Activated T-helper 17 cell treated with anti-CD3 and anti-CD28 coated beads, Interleukin-2, amount 50 U/mL, for 72 hours (primary cell): ENCODE measurements at regions not wholly inside any gene's neighbourhood (a gene's known extent, or its start where the extent isn't known, plus 50 kb on each side); places are given as distances from the start of the nearest gene placed in this dataset.
"Not testable (repeated sequence)": the region's sequence is repeated elsewhere in the genome, so short reads cannot be mapped to it uniquely, and the experiment has no call there.

Source experiments
- ATAC-seq: fragments of 150-1000 bp; cut with Tn5 transposase; replicated peaks from 2 replicates; pipeline ENCODE4 v1.10.0; 2021; ENCODE audit warnings: mild to moderate bottlenecking, moderate library complexity
- H3K27ac Mint-ChIP-seq: one replicate; pipeline ENCODE4 v1.8.0; 2022; ENCODE audit warnings: mixed read lengths
- H3K27me3 Mint-ChIP-seq: one replicate; pipeline ENCODE4 v1.8.0; 2022; ENCODE audit warnings: mixed read lengths
- H3K36me3 Mint-ChIP-seq: one replicate; pipeline ENCODE4 v1.8.0; 2022; ENCODE audit warnings: low read depth, mild to moderate bottlenecking, mixed read lengths
- H3K4me1 Mint-ChIP-seq: one replicate; pipeline ENCODE4 v1.8.0; 2022; ENCODE audit warnings: mixed read lengths
- H3K4me3 Mint-ChIP-seq: one replicate; pipeline ENCODE4 v1.8.0; 2022; ENCODE audit warnings: mild to moderate bottlenecking, mixed read lengths
- H3K9me3 Mint-ChIP-seq: one replicate; pipeline ENCODE4 v1.8.0; 2022; ENCODE audit warnings: mixed read lengths

- Mint-ChIP-seq H3K27ac (no peak overlapping the region), H3K36me3 (no peaks in the 10 kb centered on the region), H3K4me1 (no peaks in the 10 kb centered on the region), H3K9me3 (peaks cover 11% of the 10 kb centered on the region), H3K4me3 (no peak overlapping the region), H3K27me3 (no peaks in the 10 kb centered on the region)
- ATAC-seq = no peak
These were observed 888.8 kb upstream of the WWC1 start for GRCh38 chr5:167402671-167403070.

GRCh38 chr5:167406513-167406912, 884.9 kb upstream of the WWC1 start:
- no peaks in the 10 kb centered on the region for H3K27me3 Mint-ChIP-seq
- no peaks in the 10 kb centered on the region for H3K36me3 Mint-ChIP-seq
- H3K9me3 Mint-ChIP-seq = no peaks in the 10 kb centered on the region
- H3K4me3 Mint-ChIP-seq = no peak overlapping the region
- no peak for ATAC-seq
- H3K4me1 Mint-ChIP-seq = no peaks in the 10 kb centered on the region
- H3K27ac Mint-ChIP-seq = no peak overlapping the region

- no peak for ATAC-seq
- Mint-ChIP-seq H3K4me3 (no peak overlapping the region), H3K4me1 (no peaks in the 10 kb centered on the region), H3K9me3 (peaks cover 10% of the 10 kb centered on the region), H3K36me3 (no peaks in the 10 kb centered on the region), H3K27me3 (no peaks in the 10 kb centered on the region), H3K27ac (no peak overlapping the region)
These were observed 878.9 kb upstream of the WWC1 start for GRCh38 chr5:167412556-167412955.

- peaks cover 12% of the 10 kb centered on the region for H3K9me3 Mint-ChIP-seq
- no peaks in the 10 kb centered on the region for H3K27me3 Mint-ChIP-seq
- no peaks in the 10 kb centered on the region for H3K36me3 Mint-ChIP-seq
- H3K27ac Mint-ChIP-seq = no peak overlapping the region
- H3K4me1 Mint-ChIP-seq = no peaks in the 10 kb centered on the region
- H3K4me3 Mint-ChIP-seq = no peak overlapping the region
- no peak for ATAC-seq
These were observed 877.9 kb upstream of the WWC1 start for GRCh38 chr5:167413506-167413905.

- Mint-ChIP-seq H3K9me3 (peaks cover 13% of the 10 kb centered on the region), H3K4me3 (no peak overlapping the region), H3K4me1 (no peaks in the 10 kb centered on the region), H3K27ac (no peak overlapping the region), H3K36me3 (no peaks in the 10 kb centered on the region), H3K27me3 (no peaks in the 10 kb centered on the region)
- no peak for ATAC-seq
These were observed 876.8 kb upstream of the WWC1 start for GRCh38 chr5:167414611-167415010.

GRCh38 chr5:167415779-167416746, 875.4 kb upstream of the WWC1 start:
- Mint-ChIP-seq H3K27ac (no peak overlapping the region), H3K27me3 (no peaks in the 10 kb centered on the region), H3K36me3 (no peaks in the 10 kb centered on the region), H3K9me3 (peaks cover 17% of the 10 kb centered on the region), H3K4me1 (no peaks in the 10 kb centered on the region), H3K4me3 (no peak overlapping the region)
- no peak for ATAC-seq

- Mint-ChIP-seq H3K27me3 (no peaks in the 10 kb centered on the region), H3K4me1 (no peaks in the 10 kb centered on the region), H3K27ac (no peak overlapping the region), H3K9me3 (peaks cover 17% of the 10 kb centered on the region), H3K36me3 (no peaks in the 10 kb centered on the region), H3K4me3 (no peak overlapping the region)
- no peak for ATAC-seq
These were observed 873.8 kb upstream of the WWC1 start for GRCh38 chr5:167417662-167418061.

- Mint-ChIP-seq H3K36me3 (no peaks in the 10 kb centered on the region), H3K27me3 (no peaks in the 10 kb centered on the region), H3K4me1 (no peaks in the 10 kb centered on the region), H3K9me3 (peaks cover 3% of the 10 kb centered on the region), H3K27ac (no peak overlapping the region), H3K4me3 (no peak overlapping the region)
- ATAC-seq = no peak
These were observed 866.3 kb upstream of the WWC1 start for GRCh38 chr5:167425161-167425560.

- peaks cover 3% of the 10 kb centered on the region for H3K9me3 Mint-ChIP-seq
- ATAC-seq = no peak
- no peak overlapping the region for H3K27ac Mint-ChIP-seq
- H3K4me3 Mint-ChIP-seq = no peak overlapping the region
- H3K36me3 Mint-ChIP-seq = no peaks in the 10 kb centered on the region
- H3K4me1 Mint-ChIP-seq = no peaks in the 10 kb centered on the region
- no peaks in the 10 kb centered on the region for H3K27me3 Mint-ChIP-seq
These were observed 864.9 kb upstream of the WWC1 start for GRCh38 chr5:167426501-167426900.

GRCh38 chr5:167427641-167428040, 863.8 kb upstream of the WWC1 start:
- H3K9me3 Mint-ChIP-seq, H3K27ac Mint-ChIP-seq, H3K4me1 Mint-ChIP-seq, H3K36me3 Mint-ChIP-seq, ATAC-seq, H3K4me3 Mint-ChIP-seq, H3K27me3 Mint-ChIP-seq: not testable (repeated sequence)

GRCh38 chr5:167440846-167441245, 850.6 kb upstream of the WWC1 start:
- ATAC-seq = no peak
- Mint-ChIP-seq H3K27ac (no peak overlapping the region), H3K27me3 (no peaks in the 10 kb centered on the region), H3K36me3 (no peaks in the 10 kb centered on the region), H3K9me3 (peaks cover 5% of the 10 kb centered on the region), H3K4me3 (no peak overlapping the region), H3K4me1 (no peaks in the 10 kb centered on the region)

- ATAC-seq = no peak
- no peaks in the 10 kb centered on the region for H3K4me1 Mint-ChIP-seq
- H3K27me3 Mint-ChIP-seq = no peaks in the 10 kb centered on the region
- H3K36me3 Mint-ChIP-seq = no peaks in the 10 kb centered on the region
- H3K9me3 Mint-ChIP-seq = peaks cover 4% of the 10 kb centered on the region
- no peak overlapping the region for H3K4me3 Mint-ChIP-seq
- no peak overlapping the region for H3K27ac Mint-ChIP-seq
These were observed 848.5 kb upstream of the WWC1 start for GRCh38 chr5:167442922-167443321.

- Mint-ChIP-seq H3K9me3 (peaks cover 3% of the 10 kb centered on the region), H3K27me3 (no peaks in the 10 kb centered on the region), H3K36me3 (no peaks in the 10 kb centered on the region), H3K27ac (no peak overlapping the region), H3K4me1 (no peaks in the 10 kb centered on the region), H3K4me3 (no peak overlapping the region)
- ATAC-seq = no peak
These were observed 843.7 kb upstream of the WWC1 start for GRCh38 chr5:167447466-167448375.

- Mint-ChIP-seq H3K4me1 (no peaks in the 10 kb centered on the region), H3K27ac (no peak overlapping the region), H3K4me3 (no peak overlapping the region), H3K9me3 (peaks cover 3% of the 10 kb centered on the region), H3K36me3 (no peaks in the 10 kb centered on the region), H3K27me3 (no peaks in the 10 kb centered on the region)
- ATAC-seq = no peak
These were observed 843.1 kb upstream of the WWC1 start for GRCh38 chr5:167448376-167448775.

GRCh38 chr5:167451076-167451475, 840.4 kb upstream of the WWC1 start:
- Mint-ChIP-seq H3K36me3 (no peaks in the 10 kb centered on the region), H3K4me3 (no peak overlapping the region), H3K27ac (no peak overlapping the region), H3K4me1 (no peaks in the 10 kb centered on the region), H3K9me3 (peaks cover 3% of the 10 kb centered on the region), H3K27me3 (no peaks in the 10 kb centered on the region)
- ATAC-seq = no peak
